ENCODE measurements at regions not wholly inside any gene's neighbourhood (a gene's known extent, or its start where the extent isn't known, plus 50 kb on each side); places are given as distances from the start of the nearest gene placed in this dataset.

DNA sequence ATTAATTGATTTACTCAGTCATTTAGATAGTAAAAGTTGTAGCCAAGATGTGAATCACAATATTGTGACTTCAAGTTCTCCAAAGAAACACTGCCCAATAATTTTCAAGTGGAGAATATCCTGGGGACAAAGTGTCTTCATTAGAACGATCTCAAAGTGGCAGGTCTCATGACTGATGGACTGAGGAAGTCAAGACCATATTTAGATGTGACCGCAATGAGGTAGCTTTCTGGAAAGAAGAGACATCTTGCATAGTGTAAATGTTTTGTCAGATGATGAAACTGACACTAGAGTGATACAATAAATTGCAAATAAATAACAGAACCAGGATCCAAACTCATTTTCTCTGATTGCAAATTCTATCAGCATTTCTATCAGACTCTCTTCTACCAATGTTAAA, 1476.9 kb downstream of the EFNB2 start:
- TF ChIP-seq, protein P1, sequence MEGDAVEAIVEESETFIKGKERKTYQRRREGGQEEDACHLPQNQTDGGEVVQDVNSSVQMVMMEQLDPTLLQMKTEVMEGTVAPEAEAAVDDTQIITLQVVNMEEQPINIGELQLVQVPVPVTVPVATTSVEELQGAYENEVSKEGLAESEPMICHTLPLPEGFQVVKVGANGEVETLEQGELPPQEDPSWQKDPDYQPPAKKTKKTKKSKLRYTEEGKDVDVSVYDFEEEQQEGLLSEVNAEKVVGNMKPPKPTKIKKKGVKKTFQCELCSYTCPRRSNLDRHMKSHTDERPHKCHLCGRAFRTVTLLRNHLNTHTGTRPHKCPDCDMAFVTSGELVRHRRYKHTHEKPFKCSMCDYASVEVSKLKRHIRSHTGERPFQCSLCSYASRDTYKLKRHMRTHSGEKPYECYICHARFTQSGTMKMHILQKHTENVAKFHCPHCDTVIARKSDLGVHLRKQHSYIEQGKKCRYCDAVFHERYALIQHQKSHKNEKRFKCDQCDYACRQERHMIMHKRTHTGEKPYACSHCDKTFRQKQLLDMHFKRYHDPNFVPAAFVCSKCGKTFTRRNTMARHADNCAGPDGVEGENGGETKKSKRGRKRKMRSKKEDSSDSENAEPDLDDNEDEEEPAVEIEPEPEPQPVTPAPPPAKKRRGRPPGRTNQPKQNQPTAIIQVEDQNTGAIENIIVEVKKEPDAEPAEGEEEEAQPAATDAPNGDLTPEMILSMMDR (conservative IDR thresholded peaks at IDR 0.05 in 1 of 2, IDR thresholded peaks at IDR 0.05 in 1 of 2; ENCODE audit: low read depth in 1 of 2, low read length in 2 of 2), result no peak
- no peak for TF ChIP-seq EZH2 (IDR thresholded peaks at IDR 0.05; ENCODE audit: low read length, missing control alignments)
